Upper lobe of right lung (tissue), 1 donor: ENCODE measurements at regions not wholly inside any gene's neighbourhood (a gene's known extent, or its start where the extent isn't known, plus 50 kb on each side); places are given as distances from the start of the nearest gene placed in this dataset.

Source experiments
- ATAC-seq: fragments of 200-7000 bp; cut with Tn5 transposase; one replicate; pipeline ENCODE4 v1.9.1; 2020; ENCODE audit warnings: mild to moderate bottlenecking, moderate library complexity
- DNase-seq: peaks from one replicate; pipeline ENCODE4 v3.0.0-alpha.2; 2020
- H3K27ac ChIP-seq: fragments of 200-600 bp; one replicate; pipeline ENCODE4 v1.8.0; 2022
- H3K27me3 ChIP-seq: fragments of 200-600 bp; one replicate; pipeline ENCODE4 v1.8.0; 2022; ENCODE audit warnings: mild to moderate bottlenecking
- H3K36me3 ChIP-seq: fragments of 200-600 bp; one replicate; pipeline ENCODE4 v1.8.0; 2022
- H3K4me1 ChIP-seq: fragments of 200-600 bp; one replicate; pipeline ENCODE4 v1.8.0; 2022
- H3K4me3 ChIP-seq: fragments of 200-600 bp; one replicate; pipeline ENCODE4 v1.8.0; 2022; ENCODE audit warnings: mild to moderate bottlenecking
- H3K9me3 ChIP-seq: fragments of 200-600 bp; one replicate; pipeline ENCODE4 v1.8.0; 2022
- CTCF ChIP-seq: fragments of 200-600 bp; IDR thresholded peaks from one replicate; pipeline ENCODE4 v1.8.0; 2022; ENCODE audit warnings: antibody characterized with exemption
- intact Hi-C: fragments of 100-400 bp; cut with DNase I; formaldehyde crosslinking; loops from one replicate; pipeline ENCODE4 v1.11.0; 2022
- donor health status: DM: no; HTN: yes; CAD: no; lungs with severe emphysema.

GRCh38 chr2:226050822-226051221 lies 651.3 kb downstream of the NYAP2 start:
- H3K36me3 ChIP-seq: no peaks in the 10 kb centered on the region
- no peak overlapping the region for H3K4me3 ChIP-seq
- ATAC-seq (no peak), DNase-seq (no peak)
- no peak overlapping the region for H3K27ac ChIP-seq
- H3K9me3 ChIP-seq: no peaks in the 10 kb centered on the region
- H3K27me3 ChIP-seq: no peaks in the 10 kb centered on the region
- no peak for TF ChIP-seq CTCF
- no peaks in the 10 kb centered on the region for H3K4me1 ChIP-seq
- intact Hi-C loops: no loop called here

DNA sequence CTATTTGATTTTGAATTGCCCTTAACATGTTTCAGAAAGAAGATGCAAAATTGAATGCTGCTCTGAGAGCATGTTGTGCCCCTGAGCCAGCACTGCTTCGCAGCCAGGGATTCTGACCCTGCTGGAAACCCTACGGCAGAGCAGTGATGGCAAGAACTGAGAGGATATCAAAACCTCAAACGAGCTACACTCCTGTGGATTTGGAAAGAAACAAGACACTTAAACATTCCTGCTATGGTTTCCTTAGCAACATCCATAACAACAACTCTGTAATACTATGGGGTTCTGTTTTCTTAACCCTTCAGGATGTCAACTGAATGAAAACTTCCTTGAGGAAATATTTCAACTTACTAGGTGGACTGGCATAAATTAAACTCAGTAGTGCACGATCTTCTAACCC lies 649.1 kb downstream of the NYAP2 start:
- H3K4me1 ChIP-seq: no peaks in the 10 kb centered on the region
- H3K27me3 ChIP-seq: no peaks in the 10 kb centered on the region
- intact Hi-C loops: no loop called here
- ATAC-seq (peak; percentile 36), DNase-seq (no peak)
- no peaks in the 10 kb centered on the region for H3K9me3 ChIP-seq
- H3K36me3 ChIP-seq: no peaks in the 10 kb centered on the region
- no peak overlapping the region for H3K27ac ChIP-seq
- no peak for TF ChIP-seq CTCF
- no peak overlapping the region for H3K4me3 ChIP-seq

DNA sequence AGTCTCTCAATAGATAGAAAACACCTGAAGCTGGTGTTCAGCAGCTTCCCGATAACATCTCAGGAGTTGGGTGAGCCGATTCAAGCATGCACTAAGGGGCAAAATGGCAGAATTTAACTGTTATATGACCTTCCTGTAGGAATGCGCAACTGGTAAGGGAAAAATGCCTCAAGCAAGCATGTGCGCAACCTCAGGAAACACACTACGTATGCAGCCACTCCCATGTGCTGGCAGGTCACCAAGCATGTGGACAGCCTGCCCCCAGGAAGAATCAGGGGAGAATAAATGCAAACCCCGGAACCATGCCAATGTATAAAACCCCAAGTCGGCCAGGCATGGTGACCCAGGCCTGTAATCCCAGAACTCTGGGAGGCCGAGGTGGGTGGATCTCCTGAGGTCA lies 645.6 kb downstream of the NYAP2 start:
- H3K9me3 ChIP-seq: no peaks in the 10 kb centered on the region
- no peak for DNase-seq
- H3K27me3 ChIP-seq: no peaks in the 10 kb centered on the region
- TF ChIP-seq CTCF: no peak
- intact Hi-C loops: no loop called here
- no peak overlapping the region for H3K4me3 ChIP-seq
- ATAC-seq: no peak
- H3K27ac ChIP-seq: no peak overlapping the region
- H3K4me1 ChIP-seq: no peaks in the 10 kb centered on the region
- H3K36me3 ChIP-seq: no peaks in the 10 kb centered on the region

DNA sequence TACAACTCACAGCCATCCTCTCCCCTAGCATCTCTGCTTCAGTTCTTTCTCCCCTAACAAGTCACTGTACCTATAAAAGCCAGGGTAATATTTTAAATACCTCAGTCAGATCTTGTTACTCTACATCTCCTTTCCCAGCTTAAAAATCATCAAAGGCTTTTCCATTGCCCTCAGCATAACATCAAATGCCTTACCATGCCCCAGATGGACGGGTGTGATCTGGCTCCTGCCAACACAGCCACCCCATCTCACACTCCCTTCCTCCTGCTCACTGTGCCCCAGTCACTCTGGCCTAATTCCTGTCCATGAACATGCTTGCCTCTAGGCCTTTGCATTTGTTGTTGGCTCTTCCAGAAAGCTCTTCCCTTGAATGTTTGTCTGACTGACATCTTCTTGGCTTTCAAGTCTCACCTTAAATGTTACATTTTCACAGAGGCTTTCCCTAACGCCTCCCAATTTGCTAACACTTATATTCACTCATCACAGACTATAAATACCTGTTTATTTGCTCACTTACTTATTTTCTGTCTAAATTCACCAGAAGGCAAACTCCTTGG lies 640.9 kb downstream of the NYAP2 start:
- H3K27me3 ChIP-seq: no peaks in the 10 kb centered on the region
- no peaks in the 10 kb centered on the region for H3K36me3 ChIP-seq
- no peak overlapping the region for H3K27ac ChIP-seq
- no peaks in the 10 kb centered on the region for H3K9me3 ChIP-seq
- H3K4me3 ChIP-seq: no peak overlapping the region
- DNase-seq (no peak), ATAC-seq (no peak)
- TF ChIP-seq CTCF: no peak
- H3K4me1 ChIP-seq: no peaks in the 10 kb centered on the region
- intact Hi-C loops: no loop called here

DNA sequence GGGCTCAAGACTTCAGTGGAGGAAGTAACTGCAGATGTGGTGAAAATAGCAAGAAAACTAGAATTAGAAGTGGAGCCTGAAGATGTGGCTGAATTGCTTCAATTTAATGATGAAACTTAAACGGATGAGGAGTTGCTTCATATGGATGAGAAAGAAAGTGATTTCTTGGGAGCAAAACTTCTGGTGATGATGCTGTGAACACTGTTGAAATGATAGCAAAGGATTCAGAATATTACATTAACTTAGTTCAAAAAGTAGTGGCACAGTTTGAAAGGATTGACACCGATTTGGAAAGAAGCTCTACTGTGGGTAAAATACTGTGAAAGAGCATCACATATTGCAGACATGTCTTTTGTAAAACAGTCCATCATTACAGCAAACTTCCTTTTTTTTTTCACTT lies 638.0 kb downstream of the NYAP2 start:
- no peak overlapping the region for H3K27ac ChIP-seq
- no peak overlapping the region for H3K4me3 ChIP-seq
- TF ChIP-seq CTCF: no peak
- no peaks in the 10 kb centered on the region for H3K9me3 ChIP-seq
- ATAC-seq (no peak), DNase-seq (no peak)
- no peaks in the 10 kb centered on the region for H3K27me3 ChIP-seq
- no peaks in the 10 kb centered on the region for H3K4me1 ChIP-seq
- intact Hi-C loops: no loop called here
- no peaks in the 10 kb centered on the region for H3K36me3 ChIP-seq
